ENCODE measurements at regions not wholly inside any gene's neighbourhood (a gene's known extent, or its start where the extent isn't known, plus 50 kb on each side); places are given as distances from the start of the nearest gene placed in this dataset.

DNA sequence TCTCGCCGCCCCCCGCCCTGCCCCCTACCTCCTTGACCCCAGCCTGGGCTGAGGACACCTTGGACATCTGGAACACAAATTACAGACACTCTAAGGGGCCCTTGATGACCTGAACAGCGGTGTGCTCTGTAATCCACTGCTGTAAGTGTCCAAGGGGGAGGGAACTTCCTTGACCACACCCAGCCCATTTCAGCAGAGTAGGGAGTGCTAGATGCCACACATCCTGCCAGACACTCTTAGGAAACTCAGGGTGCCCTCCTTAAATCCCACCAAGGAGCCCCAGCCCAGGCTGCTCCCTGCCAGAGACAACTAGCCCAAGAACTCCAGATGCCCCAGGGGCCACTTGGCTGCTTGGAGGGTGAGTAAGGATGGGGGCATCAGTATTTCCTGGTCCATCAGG lies 282.2 kb downstream of the RRAGC start:
- DNase-seq (ENCODE audit: low read depth), result no peak

DNA sequence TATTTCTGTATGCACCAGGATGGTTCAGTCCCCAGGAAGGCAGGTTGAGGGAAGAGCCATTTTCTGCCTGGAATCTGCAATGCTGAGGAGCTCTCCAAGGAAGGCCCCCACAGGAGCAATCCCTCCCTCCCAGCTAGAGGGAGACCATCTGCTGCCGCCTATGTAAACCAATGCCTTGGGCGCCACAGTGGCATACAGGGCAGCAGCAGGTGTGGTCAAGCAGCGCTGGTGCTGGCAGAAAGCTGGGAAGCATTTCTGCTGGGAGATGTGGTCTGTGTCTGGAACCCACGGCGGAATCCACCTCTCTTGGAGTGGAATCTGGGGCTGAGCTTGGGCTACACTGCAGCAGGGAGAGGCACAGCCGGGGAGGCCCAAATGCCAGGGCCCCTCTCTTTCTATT lies 283.3 kb downstream of the RRAGC start:
- DNase-seq (ENCODE audit: low read depth), result no peak

DNA sequence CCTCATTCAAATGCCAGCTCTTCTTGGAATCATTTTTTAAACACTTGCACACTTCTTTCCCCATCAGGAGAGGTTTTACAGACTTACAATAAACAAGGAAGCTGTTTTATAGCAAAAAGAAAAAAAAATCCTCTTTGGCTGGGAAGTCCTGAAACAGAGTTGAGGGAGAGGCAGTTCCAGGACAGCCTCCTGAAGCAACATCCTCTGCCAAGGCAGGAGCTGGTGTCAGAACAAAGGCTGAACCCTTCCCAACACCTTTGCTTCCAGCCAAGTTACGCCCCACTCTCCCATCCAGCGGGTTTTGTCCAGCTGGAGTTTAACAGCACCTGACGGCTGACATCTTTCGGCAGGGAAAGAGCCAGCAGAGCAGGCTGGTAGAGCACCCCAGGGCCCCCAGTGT lies 287.8 kb downstream of the RRAGC start:
- no peak for DNase-seq (ENCODE audit: low read depth)

DNA sequence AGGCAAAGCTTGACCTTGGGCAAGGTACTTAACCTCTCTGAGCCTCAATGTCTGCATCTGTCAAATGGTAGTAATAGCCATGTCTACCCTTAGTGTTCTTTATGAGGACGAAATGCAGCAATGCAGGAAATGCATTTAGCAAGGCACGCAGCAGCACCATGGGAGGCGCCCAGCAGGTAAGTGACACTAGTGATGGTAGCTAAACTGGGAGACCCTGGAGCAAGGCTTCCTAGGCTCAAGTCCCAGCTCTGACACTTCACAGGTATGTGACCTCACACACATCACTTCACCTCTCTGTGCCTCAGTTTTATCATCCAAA lies 289.0 kb downstream of the RRAGC start:
- DNase-seq (ENCODE audit: low read depth), result no peak

DNA sequence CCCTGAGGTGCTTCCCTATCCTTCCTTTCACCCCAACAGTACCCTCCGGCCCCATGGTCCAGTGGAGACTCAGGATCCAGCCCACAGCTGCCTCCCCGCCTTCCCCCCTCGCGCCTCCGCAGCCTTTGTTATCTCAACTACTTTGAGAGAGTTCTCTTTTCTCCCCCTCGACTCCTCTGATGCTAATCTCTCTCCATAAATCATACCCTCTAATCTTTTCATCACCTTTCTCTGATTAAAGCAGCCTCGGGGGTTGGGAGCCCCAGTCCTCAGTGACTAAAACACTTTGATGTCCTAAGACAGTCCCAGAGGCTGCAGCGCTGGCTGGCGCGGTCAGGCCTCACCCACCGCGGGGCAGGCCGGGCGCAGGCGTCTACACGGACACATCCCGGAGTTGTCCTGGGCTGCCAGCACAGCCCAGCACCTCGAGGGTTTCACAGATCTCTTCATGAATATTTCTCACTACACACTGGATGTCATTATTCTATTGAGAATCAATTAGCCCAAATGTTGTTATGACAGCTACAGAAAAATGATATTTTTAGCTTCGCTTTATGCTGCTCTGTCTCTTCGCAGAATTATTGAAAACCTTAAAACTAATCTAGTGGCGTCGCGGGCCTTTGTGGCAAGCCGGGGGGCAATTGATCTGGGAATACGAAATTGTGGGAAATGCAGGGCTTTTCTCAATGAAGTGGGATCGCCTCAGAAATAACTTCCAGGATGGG lies 289.5 kb downstream of the RRAGC start:
- no peak for DNase-seq (ENCODE audit: low read depth)

DNA sequence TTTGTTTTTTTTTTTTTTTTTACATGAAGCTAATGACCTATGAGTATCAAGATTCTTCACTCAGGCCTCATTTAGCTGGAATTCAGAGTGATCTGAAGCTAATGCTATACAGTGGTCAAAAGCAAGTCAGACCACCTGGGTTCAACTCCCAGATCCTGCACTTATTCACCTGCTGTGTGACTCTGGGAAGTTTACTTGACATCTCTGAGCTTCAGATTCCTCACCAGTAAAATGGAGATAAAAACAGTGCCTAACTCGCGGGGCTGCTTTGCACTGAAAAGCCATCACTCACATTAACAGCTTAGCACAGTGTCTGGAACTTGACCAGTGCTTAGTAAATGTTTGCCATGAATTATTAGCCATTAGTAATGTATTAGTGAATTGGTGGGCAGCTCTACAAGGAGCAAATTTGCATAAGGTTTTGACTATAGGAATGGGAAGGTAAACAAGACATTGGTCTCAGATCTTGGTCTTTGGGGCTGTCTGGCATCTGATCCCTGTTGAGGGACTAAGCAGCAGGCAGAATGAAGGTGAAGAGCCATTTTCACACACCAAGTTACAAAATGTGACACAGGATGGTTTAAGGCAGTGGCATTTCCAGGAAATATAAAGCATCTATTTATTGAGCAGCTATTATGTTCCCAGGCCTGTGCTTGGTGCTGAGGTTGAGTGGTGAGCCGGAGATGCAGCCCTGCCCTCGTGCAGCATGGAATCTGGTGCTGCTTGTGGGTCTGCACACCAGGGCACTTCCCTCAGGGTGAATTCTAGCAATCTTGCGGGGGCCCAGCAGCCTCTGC lies 291.3 kb downstream of the RRAGC start:
- DNase-seq (ENCODE audit: low read depth), result no peak

DNA sequence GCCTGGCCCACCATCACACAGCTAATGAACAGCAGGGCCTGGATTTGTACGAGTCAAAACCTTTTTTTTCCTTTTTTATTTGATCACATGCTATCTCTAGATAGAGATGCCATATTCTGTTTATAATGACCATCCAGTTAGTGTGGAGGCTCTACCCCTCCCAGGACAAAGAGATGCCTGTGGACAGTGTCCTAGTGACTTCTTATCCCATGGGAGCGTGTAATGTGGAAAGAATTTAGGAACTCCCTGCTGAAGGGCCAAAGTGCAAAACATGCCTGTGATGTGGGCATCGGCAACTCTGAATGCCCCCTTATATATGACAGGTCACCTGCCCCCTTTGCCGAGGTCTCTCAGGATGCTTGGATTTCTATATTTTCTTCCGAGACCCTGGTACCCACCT lies 292.2 kb downstream of the RRAGC start:
- DNase-seq (ENCODE audit: low read depth), result no peak

DNA sequence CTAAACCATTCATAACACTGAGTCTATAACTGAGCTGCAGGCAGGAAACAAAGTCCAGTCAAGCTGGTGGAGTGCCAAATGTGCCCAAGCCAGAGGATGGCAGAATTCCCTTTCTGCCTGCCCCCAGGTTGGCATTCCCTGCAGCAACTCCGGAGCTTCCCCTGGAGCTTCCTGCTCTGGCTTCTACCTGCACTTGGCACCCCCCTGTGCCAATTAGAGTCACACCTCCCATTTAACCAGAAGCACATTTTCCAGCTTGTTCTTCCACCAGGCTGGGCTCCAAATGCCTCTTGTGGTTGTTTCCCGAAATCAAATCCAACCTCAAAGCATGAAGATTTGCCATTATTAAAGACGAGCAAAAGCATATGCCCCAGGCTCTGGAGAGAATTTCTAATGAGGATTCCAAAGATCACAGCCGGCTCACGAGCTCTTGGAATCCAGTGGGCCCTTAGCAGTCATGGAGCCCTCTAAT lies 294.5 kb downstream of the RRAGC start:
- no peak for DNase-seq (ENCODE audit: low read depth)

DNA sequence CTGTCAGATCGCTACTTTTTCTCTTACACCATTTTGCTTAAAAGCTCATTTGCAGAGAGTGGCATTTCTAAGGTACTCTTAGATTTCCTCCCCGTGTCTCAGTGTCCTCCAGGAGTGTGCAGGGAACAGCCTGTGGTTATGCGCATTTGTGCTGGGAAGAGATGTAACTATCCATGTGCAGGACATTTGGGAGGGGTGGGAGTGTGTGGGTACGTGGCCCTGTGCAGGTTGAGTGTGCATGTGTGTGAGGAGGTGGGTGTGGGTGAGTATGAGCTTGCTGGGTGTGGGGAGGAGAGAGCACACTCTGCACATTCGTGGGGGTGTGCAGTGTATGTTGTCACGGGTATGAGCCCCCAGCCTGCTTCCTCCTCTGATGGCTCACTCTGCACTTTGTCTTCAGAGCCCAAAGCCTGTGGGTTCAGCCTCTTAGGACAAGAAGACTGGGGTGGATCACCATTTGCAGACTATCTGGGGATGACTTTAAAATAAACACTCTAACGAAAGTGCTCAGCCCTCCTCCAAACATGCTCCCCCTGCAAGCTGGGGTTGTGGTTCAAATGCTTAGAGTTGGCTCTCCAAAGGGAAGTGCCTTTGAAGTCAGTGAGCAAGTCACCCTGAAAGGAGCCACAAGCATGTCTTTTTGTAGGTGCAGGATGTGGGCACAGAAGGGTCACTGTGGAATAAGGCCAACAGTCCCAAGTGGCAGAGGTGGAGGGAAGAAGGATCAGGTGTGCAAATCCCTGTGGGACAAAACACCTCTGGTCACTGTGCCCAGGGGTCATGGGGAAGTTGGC lies 295.4 kb downstream of the RRAGC start:
- no peak for DNase-seq (ENCODE audit: low read depth)

DNA sequence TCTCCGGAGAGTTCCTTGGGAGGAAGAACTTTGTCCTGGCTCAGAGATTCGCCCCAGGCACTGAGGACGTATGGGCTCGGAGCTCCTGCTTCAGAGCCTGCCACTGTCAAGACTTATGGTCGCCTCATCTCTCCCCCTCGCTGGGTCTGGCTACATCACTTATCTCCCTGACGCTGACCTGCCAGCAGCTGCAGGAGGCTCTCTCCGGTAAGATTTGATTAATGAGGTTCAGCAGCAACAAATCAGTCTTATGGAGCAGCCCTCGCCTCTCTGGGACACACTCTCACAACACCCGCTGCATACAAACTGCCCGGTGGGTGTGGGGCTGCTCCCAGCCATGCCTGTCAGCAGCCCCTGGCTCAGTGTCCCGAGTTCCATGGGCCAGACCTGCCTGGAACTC lies 297.8 kb downstream of the RRAGC start:
- DNase-seq (ENCODE audit: low read depth), result no peak

DNA sequence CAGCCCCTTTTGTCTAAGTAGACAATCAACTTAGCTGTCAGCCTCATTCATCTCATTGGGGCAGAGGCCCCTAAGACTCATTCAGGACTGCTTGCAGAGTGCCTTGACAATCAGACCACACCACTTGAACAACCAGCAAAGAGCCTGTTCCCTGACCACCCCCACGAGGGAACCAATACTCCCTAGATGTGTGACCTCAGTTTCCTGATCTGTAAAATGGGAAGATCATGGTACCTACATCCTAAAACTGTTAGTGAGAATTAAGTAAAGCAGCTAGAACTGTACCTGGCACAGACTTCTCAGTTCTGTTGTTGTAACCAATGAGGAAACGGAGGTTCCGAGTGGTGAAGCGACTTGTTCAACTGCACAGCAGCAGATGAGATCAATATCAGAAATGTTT lies 298.5 kb downstream of the RRAGC start:
- no peak for DNase-seq (ENCODE audit: low read depth)

DNA sequence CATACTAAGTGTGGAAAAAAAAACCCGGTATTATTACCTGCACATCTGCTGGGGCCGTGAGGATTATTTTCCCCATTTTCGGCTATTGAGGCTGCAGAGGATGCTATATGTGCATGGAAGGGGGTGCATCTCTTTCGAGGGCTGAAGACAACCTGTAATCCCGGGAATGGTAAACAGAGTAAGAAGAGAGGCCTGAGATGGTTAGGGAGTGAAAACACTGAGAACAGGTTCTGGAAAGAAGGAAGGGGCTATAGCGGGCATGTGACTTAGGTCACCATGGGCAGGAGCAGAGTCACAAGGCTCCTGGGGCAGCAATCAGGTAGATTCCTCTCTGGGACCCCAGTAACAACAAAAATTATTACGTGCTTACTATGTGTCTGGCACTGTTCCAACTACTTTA lies 299.1 kb downstream of the RRAGC start:
- DNase-seq (ENCODE audit: low read depth), result no peak

DNA sequence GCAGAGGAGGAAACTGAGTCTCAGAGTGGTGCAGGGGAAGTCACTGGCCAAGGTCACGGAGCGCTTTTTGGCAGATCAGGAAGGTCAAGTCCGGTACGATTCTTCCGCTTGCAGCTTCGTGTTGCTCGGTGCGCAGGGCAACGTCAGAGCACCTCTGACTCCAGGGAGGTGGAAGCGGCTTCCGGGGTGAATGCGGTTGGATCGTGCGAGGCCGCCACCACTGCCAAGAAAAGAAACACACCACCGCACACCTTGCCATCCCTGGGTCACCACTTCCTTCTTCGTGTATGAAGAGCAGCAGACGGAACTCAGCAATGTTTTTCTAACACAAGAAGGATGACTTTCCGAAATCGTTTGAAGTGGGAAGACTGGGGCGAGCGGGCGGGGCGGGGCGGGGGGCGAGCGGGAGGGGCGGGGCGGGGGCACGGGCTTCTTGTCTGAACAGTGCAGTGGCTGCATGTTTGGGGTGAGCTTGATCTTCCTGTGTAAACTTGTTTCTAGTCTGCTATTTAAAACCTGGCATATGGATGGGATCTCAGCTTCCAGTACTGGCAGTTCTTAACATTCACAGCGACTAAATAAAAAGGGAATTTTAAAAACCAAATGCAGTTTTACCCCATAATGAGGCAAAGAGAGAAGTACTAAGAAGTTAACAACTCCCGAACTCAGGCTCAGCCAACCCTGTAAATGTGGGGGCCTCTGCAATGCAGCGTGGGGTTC lies 300.0 kb downstream of the RRAGC start:
- DNase-seq (ENCODE audit: low read depth), result no peak

DNA sequence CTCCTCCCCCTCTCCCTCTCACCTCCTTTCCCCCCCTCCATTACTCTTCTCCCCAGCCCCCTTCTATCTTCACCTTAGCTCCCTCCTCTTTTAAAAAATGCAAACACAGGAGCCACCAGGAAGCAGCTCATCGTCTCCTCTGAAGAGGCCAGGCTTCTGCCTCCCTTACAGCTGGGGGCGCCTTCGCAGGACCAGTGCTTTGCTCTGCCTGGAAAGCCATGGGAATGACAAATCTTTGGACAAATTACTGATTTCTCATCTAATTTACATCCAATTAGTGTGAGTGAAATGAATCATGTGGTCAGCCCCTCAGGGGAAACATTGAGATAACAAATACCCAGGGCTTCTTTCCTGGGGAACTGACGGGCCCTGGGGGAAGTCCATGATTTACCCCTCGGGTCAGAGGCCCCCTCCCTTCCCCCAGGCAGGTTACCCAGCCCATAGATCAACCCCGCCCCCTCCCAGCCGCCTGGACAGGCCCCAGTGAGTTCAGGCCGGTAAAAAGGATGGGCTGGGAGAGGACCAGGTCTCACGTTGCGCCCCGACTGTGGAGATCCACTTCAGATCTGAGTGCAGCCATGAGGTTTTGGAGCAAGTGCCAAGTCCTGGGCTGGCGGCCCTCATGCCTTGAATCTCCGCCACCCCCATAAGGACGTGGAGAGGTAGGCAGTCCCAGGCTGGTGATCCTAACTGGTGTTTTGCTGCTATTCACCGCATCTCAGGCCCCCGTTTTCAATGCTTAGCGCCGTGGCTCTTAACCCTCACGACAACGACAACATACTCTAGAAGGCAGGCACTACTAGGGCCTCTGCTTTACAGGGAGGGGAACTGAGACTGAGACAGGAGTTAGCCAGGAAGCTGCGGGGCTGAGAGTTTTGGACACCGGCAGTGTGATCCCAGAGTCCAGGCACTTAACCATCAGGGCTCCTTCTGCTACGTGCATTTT lies 300.8 kb downstream of the RRAGC start:
- peak; percentile 35 for DNase-seq (ENCODE audit: low read depth)

DNA sequence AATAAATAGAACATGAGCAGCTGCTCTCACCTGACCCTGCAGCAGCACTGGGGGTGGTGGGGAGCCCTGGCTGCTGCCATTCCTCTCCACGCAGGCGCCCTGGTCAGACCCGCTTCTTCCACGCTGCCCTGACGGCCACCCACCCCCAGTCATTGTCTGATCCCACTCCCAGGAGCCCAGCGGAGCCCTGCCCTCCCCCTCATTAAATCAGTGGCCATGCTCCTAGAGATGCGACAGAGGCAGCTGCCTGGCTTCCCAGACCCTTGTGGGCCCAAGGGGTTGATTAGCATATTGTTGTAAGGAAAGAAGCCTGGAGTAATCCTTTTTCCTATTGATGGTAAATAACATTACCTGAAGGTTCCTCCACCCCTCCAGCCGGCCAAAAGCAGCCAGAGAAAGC lies 301.5 kb downstream of the RRAGC start:
- DNase-seq (ENCODE audit: low read depth), result no peak

DNA sequence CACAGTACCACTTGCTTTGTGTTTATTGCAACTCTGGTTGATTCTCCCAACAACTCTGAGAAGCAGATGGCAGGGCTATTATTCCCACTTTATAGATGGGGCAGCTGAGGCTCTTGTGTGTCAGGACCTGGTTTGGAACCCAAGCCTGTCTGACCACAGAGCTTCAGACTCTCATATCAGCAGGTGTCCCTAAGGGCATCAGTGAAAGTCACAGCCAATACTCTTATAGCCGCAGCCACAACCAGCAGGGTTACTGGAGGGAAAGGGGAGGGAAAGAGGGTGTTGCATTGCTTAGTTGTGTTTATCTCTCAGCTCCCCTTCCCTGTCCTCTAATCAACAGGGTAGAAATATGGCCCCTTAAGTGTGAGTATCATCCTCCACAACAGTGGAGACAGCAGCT lies 304.0 kb downstream of the RRAGC start:
- DNase-seq (ENCODE audit: low read depth), result no peak

DNA sequence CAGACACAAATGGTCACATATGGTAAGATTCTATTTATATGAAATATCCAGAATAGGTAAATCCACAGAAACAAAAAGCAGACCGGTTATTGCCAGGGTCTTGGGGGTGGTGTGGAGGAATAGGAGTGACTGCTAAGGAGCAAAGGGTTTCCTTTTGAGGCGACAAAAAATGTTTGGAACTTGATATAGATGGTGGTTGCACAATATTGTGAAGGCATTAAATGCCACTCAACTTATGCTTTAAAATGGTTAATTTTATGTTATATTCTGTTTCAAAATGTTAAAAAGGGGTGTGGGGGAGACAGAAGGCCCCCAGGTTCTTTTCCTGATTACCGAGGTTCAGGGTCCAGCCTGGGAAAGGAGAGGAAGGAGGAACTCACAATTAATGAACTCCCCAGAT lies 304.4 kb downstream of the RRAGC start:
- DNase-seq (ENCODE audit: low read depth), result no peak

DNA sequence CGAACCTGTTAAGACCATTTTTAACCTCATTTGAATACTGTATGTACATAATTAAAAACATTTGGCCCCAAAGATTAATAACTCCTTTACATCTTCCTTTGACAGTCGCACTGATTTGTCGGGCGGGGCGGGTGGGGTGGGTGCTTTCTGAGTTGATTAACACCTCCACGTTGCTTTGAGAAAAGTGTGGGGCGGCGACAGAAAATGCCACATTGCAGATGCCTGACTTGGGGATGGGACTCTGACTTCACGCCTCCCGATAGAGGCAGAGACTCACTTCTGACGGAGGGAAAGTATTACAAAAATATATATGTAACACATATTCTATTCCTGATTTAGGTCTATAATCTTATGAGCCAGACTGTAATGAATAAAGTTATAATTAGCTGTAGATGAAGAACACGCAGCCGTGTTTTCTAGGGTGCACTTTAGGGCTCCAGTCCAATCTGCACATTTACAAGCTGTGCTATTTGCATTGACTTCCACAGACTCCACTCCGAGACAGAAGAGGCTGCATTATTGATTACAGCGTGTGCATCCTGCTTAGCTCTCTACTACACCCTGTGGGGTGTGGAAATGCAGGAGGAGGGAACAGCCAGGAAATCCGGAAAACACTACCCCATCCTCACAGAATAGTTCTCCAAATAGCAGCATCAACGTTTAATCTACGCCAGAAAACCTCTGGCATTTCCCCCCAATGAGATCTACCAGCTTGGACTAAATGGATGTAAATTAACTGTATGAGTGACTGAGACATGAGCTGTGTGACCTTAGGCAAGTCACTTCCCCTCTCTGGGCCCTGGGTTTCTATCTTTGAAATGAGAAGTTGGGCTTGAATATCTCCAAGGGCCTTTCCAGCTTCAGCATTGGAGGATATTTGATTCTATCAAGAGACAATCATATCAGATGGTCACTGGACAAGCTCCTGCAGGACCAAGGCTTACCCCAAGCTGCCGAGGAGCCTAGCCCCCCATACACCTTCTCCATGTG lies 308.0 kb downstream of the RRAGC start:
- no peak for DNase-seq (ENCODE audit: low read depth)

DNA sequence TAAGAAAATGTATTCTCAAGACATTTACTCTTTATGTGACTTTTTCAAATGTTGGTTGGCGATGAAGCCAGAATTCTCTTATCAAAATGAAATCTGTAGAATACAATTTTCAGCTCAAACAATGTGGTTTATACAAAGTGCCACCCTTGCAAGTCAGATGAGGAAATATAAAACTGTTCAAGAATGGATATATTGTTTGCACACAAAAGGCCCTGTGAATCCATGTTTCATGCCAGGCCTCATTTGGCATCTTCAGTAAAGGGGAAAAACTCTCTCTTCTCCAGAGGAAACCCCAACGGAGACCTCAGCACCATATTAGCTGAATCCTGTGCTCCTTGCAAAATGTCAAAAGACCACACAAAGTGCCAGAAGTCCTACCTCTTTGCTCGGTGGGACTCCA lies 310.4 kb downstream of the RRAGC start:
- DNase-seq (ENCODE audit: low read depth), result no peak

DNA sequence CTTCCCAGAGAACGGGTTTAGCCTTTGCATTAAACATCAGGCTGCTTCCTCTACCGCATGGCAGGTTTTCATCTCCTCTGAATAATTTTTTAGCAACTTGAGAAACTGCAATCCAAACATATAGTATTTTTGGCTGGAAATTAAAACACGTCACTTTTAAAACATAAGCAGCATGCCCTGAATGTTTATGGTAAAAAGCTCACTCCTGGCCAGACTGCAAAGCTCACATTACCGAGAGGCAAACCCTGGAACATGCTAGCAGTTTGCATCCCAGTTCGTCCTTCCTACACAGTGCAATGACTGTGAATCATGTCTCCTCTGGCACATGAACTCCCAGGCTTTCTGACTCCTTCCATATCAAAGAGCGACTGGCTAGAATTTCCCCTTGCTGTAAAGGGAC lies 312.3 kb downstream of the RRAGC start:
- no peak for DNase-seq (ENCODE audit: low read depth)
